CD4-positive, CD25-positive, alpha-beta regulatory T cell (primary cell): ENCODE measurements at regions not wholly inside any gene's neighbourhood (a gene's known extent, or its start where the extent isn't known, plus 50 kb on each side); places are given as distances from the start of the nearest gene placed in this dataset.
"Not testable (repeated sequence)": the region's sequence is repeated elsewhere in the genome, so short reads cannot be mapped to it uniquely, and the experiment has no call there.

Source experiments
- ATAC-seq, 2 donors: fragments of 150-1000 bp; cut with Tn5 transposase; one replicate each; pipeline ENCODE4 v1.10.0; 2021; ENCODE audit warnings: low read depth in 2 of 2, moderate number of reproducible peaks in 2 of 2, moderate library complexity in 1 of 2
- DNase-seq, 3 donors: peaks; one replicate each; pipeline versions ENCODE4 v3.0.0 to v3.0.0-alpha.2; 2012 to 2022; ENCODE audit warnings: mixed read lengths in 1 of 3
- H3K27ac ChIP-seq: one replicate; pipeline ENCODE4 v1.7.0; 2013; ENCODE audit warnings: mild to moderate bottlenecking, low read length; ENCODE audit not compliant: insufficient read depth, poor library complexity, severe bottlenecking
- H3K27me3 ChIP-seq: one replicate; pipeline ENCODE4 v1.7.0; 2013; ENCODE audit warnings: low read length; ENCODE audit not compliant: control insufficient read depth, insufficient read depth
- H3K36me3 ChIP-seq: one replicate; pipeline ENCODE4 v1.7.0; 2013; ENCODE audit warnings: mild to moderate bottlenecking, low read length, moderate library complexity; ENCODE audit not compliant: control insufficient read depth, insufficient read depth
- H3K4me1 ChIP-seq: 2 replicates; pipeline ENCODE4 v1.7.0; 2013; ENCODE audit warnings: mild to moderate bottlenecking, low read length; ENCODE audit not compliant: insufficient read depth, control insufficient read depth, poor library complexity, severe bottlenecking
- H3K4me3 ChIP-seq: one replicate; pipeline ENCODE4 v1.7.0; 2013; ENCODE audit warnings: low read depth, mild to moderate bottlenecking, low read length, moderate library complexity
- H3K9me3 ChIP-seq, 2 experiments: 1 replicate in 1 of 2; 2 replicates in 1 of 2; pipeline ENCODE4 v1.7.0; 2013; ENCODE audit warnings: low read length in 2 of 2, mild to moderate bottlenecking in 1 of 2, moderate library complexity in 1 of 2; ENCODE audit not compliant: control insufficient read depth in 2 of 2
- H3K27ac Mint-ChIP-seq, 3 donors: one replicate each; pipeline ENCODE4 v1.8.0; 2020 to 2022; ENCODE audit warnings: mild to moderate bottlenecking in 3 of 3, mixed read lengths in 3 of 3, moderate library complexity in 2 of 3
- H3K27me3 Mint-ChIP-seq: one replicate; pipeline ENCODE4 v1.8.0; 2022; ENCODE audit warnings: mild to moderate bottlenecking, mixed read lengths
- H3K36me3 Mint-ChIP-seq: one replicate; pipeline ENCODE4 v1.8.0; 2020; ENCODE audit warnings: mixed read lengths
- H3K4me1 Mint-ChIP-seq, 4 donors: one replicate each; pipeline ENCODE4 v1.8.0; 2020 to 2022; ENCODE audit warnings: mixed read lengths in 4 of 4, mild to moderate bottlenecking in 1 of 4
- H3K4me3 Mint-ChIP-seq, 4 donors: one replicate each; pipeline ENCODE4 v1.8.0; 2020 to 2022; ENCODE audit warnings: mild to moderate bottlenecking in 4 of 4, mixed read lengths in 4 of 4, moderate library complexity in 3 of 4
- H3K9me3 Mint-ChIP-seq, 7 donors: one replicate each; pipeline ENCODE4 v1.8.0; 2020 to 2022; ENCODE audit warnings: mixed read lengths in 7 of 7, mild to moderate bottlenecking in 3 of 7, moderate library complexity in 2 of 7

GRCh38 chr4:23945451-23946017 is 55.7 kb upstream of the PPARGC1A start:
- H3K27ac ChIP-seq, result no peak overlapping the region
- H3K4me1 ChIP-seq, result no peaks in the 10 kb centered on the region
- no peaks in the 10 kb centered on the region for H3K27me3 ChIP-seq
- no peak for ATAC-seq
- no peaks in the 10 kb centered on the region for H3K4me1 Mint-ChIP-seq
- H3K36me3 ChIP-seq, result no peaks in the 10 kb centered on the region
- no peaks in the 10 kb centered on the region for H3K9me3 ChIP-seq
- H3K27ac Mint-ChIP-seq, result no peak overlapping the region
- peaks cover 0 to 4% (median 3%) of the 10 kb centered on the region in 7 donors for H3K9me3 Mint-ChIP-seq
- H3K4me3 ChIP-seq, result no peak overlapping the region
- H3K27me3 Mint-ChIP-seq, result no peaks in the 10 kb centered on the region
- H3K4me3 Mint-ChIP-seq, result no peak overlapping the region
- H3K36me3 Mint-ChIP-seq, result no peaks in the 10 kb centered on the region
- no peak for DNase-seq

GRCh38 chr4:23944556-23944955 is 54.7 kb upstream of the PPARGC1A start:
- ATAC-seq, H3K9me3 ChIP-seq, H3K4me1 Mint-ChIP-seq, DNase-seq, H3K9me3 Mint-ChIP-seq, H3K4me3 Mint-ChIP-seq, H3K36me3 ChIP-seq, H3K27me3 ChIP-seq, H3K27ac Mint-ChIP-seq, H3K4me3 ChIP-seq, H3K27me3 Mint-ChIP-seq, H3K36me3 Mint-ChIP-seq, H3K4me1 ChIP-seq, H3K27ac ChIP-seq: not testable (repeated sequence)

- H3K4me1 Mint-ChIP-seq, result no peaks in the 10 kb centered on the region
- no peak overlapping the region for H3K27ac Mint-ChIP-seq
- peaks cover 0 to 4% (median 2%) of the 10 kb centered on the region in 7 donors for H3K9me3 Mint-ChIP-seq
- Histone ChIP-seq H3K36me3 (no peaks in the 10 kb centered on the region), H3K4me1 (no peaks in the 10 kb centered on the region), H3K9me3 (no peaks in the 10 kb centered on the region), H3K4me3 (no peak overlapping the region), H3K27me3 (no peaks in the 10 kb centered on the region), H3K27ac (no peak overlapping the region)
- H3K4me3 Mint-ChIP-seq, result no peak overlapping the region
- DNase-seq, result no peak
- ATAC-seq, result no peak
- no peaks in the 10 kb centered on the region for H3K36me3 Mint-ChIP-seq
- H3K27me3 Mint-ChIP-seq, result no peaks in the 10 kb centered on the region
Measured at GRCh38 chr4:23943478-23943877, 53.6 kb upstream of the PPARGC1A start.

GRCh38 chr4:23942471-23942870 is 52.6 kb upstream of the PPARGC1A start:
- H3K4me3 Mint-ChIP-seq, result no peak overlapping the region
- no peak for ATAC-seq

More at GRCh38 chr4:23942471-23942870, 52.6 kb upstream of the PPARGC1A start:
- H3K27me3 ChIP-seq, result no peaks in the 10 kb centered on the region
- H3K36me3 ChIP-seq, result no peaks in the 10 kb centered on the region
- H3K9me3 Mint-ChIP-seq, result peaks cover 0 to 5% (median 3%) of the 10 kb centered on the region in 7 donors
- H3K4me1 Mint-ChIP-seq, result no peaks in the 10 kb centered on the region
- H3K27me3 Mint-ChIP-seq, result no peaks in the 10 kb centered on the region
- H3K4me1 ChIP-seq, result no peaks in the 10 kb centered on the region
- DNase-seq, result no peak
- no peak overlapping the region for H3K27ac Mint-ChIP-seq
- no peak overlapping the region for H3K4me3 ChIP-seq
- H3K36me3 Mint-ChIP-seq, result no peaks in the 10 kb centered on the region
- no peaks in the 10 kb centered on the region for H3K9me3 ChIP-seq
- no peak overlapping the region for H3K27ac ChIP-seq
